HCT116 (cell line): ENCODE measurements at regions not wholly inside any gene's neighbourhood (a gene's known extent, or its start where the extent isn't known, plus 50 kb on each side); places are given as distances from the start of the nearest gene placed in this dataset.

Experiments
- ATAC-seq: fragments of 200-7000 bp; cut with Tn5 transposase; 2 replicates; pipeline ENCODE4 v1.9.1; 2020; ENCODE audit warnings: mild to moderate bottlenecking, moderate library complexity
- BruUV-seq: library from RNA; stranded (reverse); fragments of 400-500 nt; replicated peaks from 2 replicates; lab custom pipeline; 2021; lab: Mats Ljungman, UMichigan
- CTCF ChIA-PET: fragments of 300-600 bp; sonication (Branson Sonifier 250); formaldehyde crosslinking; loops from one replicate; lab custom pipeline; 2021; ENCODE audit warnings: antibody characterized with exemption; lab: Charles Lee
- POLR2A ChIA-PET: fragments of 300-600, 350-600 bp; sonication (Branson Sonifier 250); formaldehyde crosslinking; loops from one replicate; lab custom pipeline; 2021; ENCODE audit warnings: antibody characterized with exemption; lab: Charles Lee
- RAD21 ChIA-PET, 2 experiments: fragments of 300-600 bp; sonication (Branson Sonifier 250); formaldehyde crosslinking; loops; one replicate each; lab custom pipeline; 2023; ENCODE audit warnings: low total read pairs in 2 of 2; ENCODE audit not compliant: uncharacterized antibody in 2 of 2, unreplicated experiment in 2 of 2, low non-redundant PET in 1 of 2; lab: Charles Lee
- DNase-seq: peaks from one replicate; pipeline ENCODE4 v3.0.0-alpha.2; 2010; ENCODE audit warnings: low read depth, low spot score
- H2AFZ ChIP-seq: fragments of 200-600 bp; shearing (Covaris generic), sonication (generic); 2 replicates; pipeline ENCODE4 v1.6.1; 2017; ENCODE audit warnings: low read depth, mixed run types, mixed read lengths, antibody characterized with exemption, low read length; ENCODE audit not compliant: poor library complexity, severe bottlenecking
- H3K27ac ChIP-seq: 2 replicates; pipeline ENCODE4 v1.5.1; 2012; ENCODE audit warnings: low read depth, low read length
- H3K27me3 ChIP-seq: fragments of 200-600 bp; sonication (generic); 2 replicates; pipeline ENCODE4 v1.6.1; 2016; ENCODE audit warnings: mixed run types, low read length, mixed read lengths; ENCODE audit not compliant: insufficient read depth
- H3K36me3 ChIP-seq, 2 experiments: fragments of 200-500 bp in 1 of 2; fragments of 200-600 bp in 1 of 2; sonication (Bioruptor generic) in 1 of 2; sonication (generic) in 1 of 2; 2 replicates each; pipeline versions ENCODE4 v1.5.1 to v1.6.1; 2014 to 2016; ENCODE audit warnings: low read length in 2 of 2, inconsistent platforms in 1 of 2, mixed read lengths in 1 of 2, mixed run types in 1 of 2; ENCODE audit not compliant: insufficient read depth in 2 of 2, control insufficient read depth in 1 of 2
- H3K4me1 ChIP-seq, 2 experiments: fragments of 200-600 bp in 1 of 2; sonication (generic) in 1 of 2; 2 replicates each; pipeline versions ENCODE4 v1.5.1 to v1.6.1; 2012 to 2017; ENCODE audit warnings: low read length in 2 of 2, inconsistent platforms in 1 of 2, mild to moderate bottlenecking in 1 of 2, mixed read lengths in 1 of 2, mixed run types in 1 of 2, moderate library complexity in 1 of 2; ENCODE audit not compliant: insufficient read depth in 2 of 2, control insufficient read depth in 1 of 2
- H3K4me2 ChIP-seq: fragments of 200-600 bp; sonication (generic); 2 replicates; pipeline ENCODE4 v1.6.1; 2017; ENCODE audit warnings: mixed run types, low read length, mixed read lengths
- H3K4me3 ChIP-seq, 2 experiments: fragments of 200-600 bp in 1 of 2; sonication (generic) in 1 of 2; replicated peaks in 1 of 2; 2 replicates each; pipeline ENCODE4 v1.5.1; 2011 to 2016; ENCODE audit warnings: low read length in 2 of 2, control low read depth in 1 of 2, low read depth in 1 of 2, mild to moderate bottlenecking in 1 of 2, mixed read lengths in 1 of 2, mixed run types in 1 of 2
- H3K79me2 ChIP-seq: fragments of 200-600 bp; sonication (generic); 2 replicates; pipeline ENCODE4 v1.6.1; 2017; ENCODE audit warnings: mild to moderate bottlenecking, mixed run types, low read length, moderate library complexity, mixed read lengths; ENCODE audit not compliant: insufficient read depth
- H3K9ac ChIP-seq: fragments of 200-600 bp; sonication (generic); 2 replicates; pipeline ENCODE4 v1.6.1; 2016; ENCODE audit warnings: low read length, mixed read lengths
- H3K9me2 ChIP-seq: fragments of 200-600 bp; sonication (generic), shearing (Covaris generic); 2 replicates; pipeline ENCODE4 v1.6.1; 2017; ENCODE audit warnings: mixed run types, mild to moderate bottlenecking, moderate library complexity; ENCODE audit not compliant: insufficient read depth
- H3K9me3 ChIP-seq, 2 experiments: fragments of 200-500 bp in 1 of 2; fragments of 200-600 bp in 1 of 2; sonication (Bioruptor generic) in 1 of 2; sonication (generic) in 1 of 2; 2 replicates each; pipeline ENCODE4 v1.6.1; 2014 to 2017; ENCODE audit warnings: low read length in 2 of 2, mixed read lengths in 2 of 2, inconsistent platforms in 1 of 2, low read depth in 1 of 2, mild to moderate bottlenecking in 1 of 2, mixed run types in 1 of 2, moderate library complexity in 1 of 2; ENCODE audit not compliant: control insufficient read depth in 1 of 2, insufficient read depth in 1 of 2
- H4K20me1 ChIP-seq: fragments of 200-600 bp; sonication (generic), shearing (Covaris generic); 2 replicates; pipeline ENCODE4 v1.6.1; 2017; ENCODE audit warnings: mixed run types, mild to moderate bottlenecking, moderate library complexity; ENCODE audit not compliant: insufficient read depth
- ATF3 ChIP-seq: IDR thresholded peaks from 2 replicates; pipeline ENCODE4 v1.6.1; 2012
- CBX3 ChIP-seq: IDR thresholded peaks from 2 replicates; pipeline ENCODE4 v1.6.1; 2012; ENCODE audit warnings: low read depth
- CTCF ChIP-seq, 3 experiments: fragments of 200-600 bp in 1 of 3; sonication (generic) in 1 of 3; IDR thresholded peaks in 2 of 3; conservative IDR thresholded peaks in 1 of 3; 2 replicates each; pipeline ENCODE4 v1.5.1; 2012 to 2017; ENCODE audit warnings: low read depth in 2 of 3, low read length in 2 of 3, antibody characterized with exemption in 1 of 3, borderline replicate concordance in 1 of 3, control low read depth in 1 of 3, mild to moderate bottlenecking in 1 of 3, mixed read lengths in 1 of 3, mixed run types in 1 of 3, moderate library complexity in 1 of 3; ENCODE audit not compliant: insufficient read depth in 1 of 3
- EGR1 ChIP-seq: IDR thresholded peaks from 2 replicates; pipeline ENCODE4 v1.6.1; 2012; ENCODE audit warnings: low read depth
- ELF1 ChIP-seq: IDR thresholded peaks from 2 replicates; pipeline ENCODE4 v1.6.1; 2012; ENCODE audit warnings: low read depth, borderline replicate concordance
- EZH2 ChIP-seq: fragments of 200-600 bp; sonication (generic); IDR thresholded peaks from 2 replicates; pipeline ENCODE4 v1.6.1; 2017; ENCODE audit warnings: antibody characterized with exemption, mixed run types
- JUND ChIP-seq: IDR thresholded peaks from 2 replicates; pipeline ENCODE4 v1.6.1; 2012
- MAX ChIP-seq: IDR thresholded peaks from 2 replicates; pipeline ENCODE4 v1.6.1; 2012
- POLR2A ChIP-seq: IDR thresholded peaks from 2 replicates; pipeline ENCODE4 v1.7.0; 2011; ENCODE audit warnings: borderline replicate concordance; ENCODE audit not compliant: insufficient read depth, insufficient read length; ENCODE audit errors: extremely low read depth
- POLR2AphosphoS5 ChIP-seq: IDR thresholded peaks from 2 replicates; pipeline ENCODE4 v1.6.1; 2011; ENCODE audit warnings: mild to moderate bottlenecking, low read depth, low read length, moderate library complexity
- YY1 ChIP-seq: IDR thresholded peaks from 2 replicates; pipeline ENCODE4 v1.6.1; 2011; ENCODE audit warnings: low read length, low read depth, moderate library complexity, mild to moderate bottlenecking; ENCODE audit not compliant: insufficient replicate concordance; ENCODE audit errors: extremely low read depth
- ZBTB33 ChIP-seq: IDR thresholded peaks from 2 replicates; pipeline ENCODE4 v1.6.1; 2011; ENCODE audit warnings: mild to moderate bottlenecking, low read length, moderate library complexity; ENCODE audit not compliant: insufficient replicate concordance; ENCODE audit errors: extremely low read depth
- ZFX ChIP-seq: fragments of 450-650 bp; IDR thresholded peaks from 2 replicates; pipeline ENCODE4 v1.6.1; 2017
- intact Hi-C: fragments of 100-400 bp; cut with micrococcal nuclease; formaldehyde crosslinking; loops from 2 replicates; pipeline ENCODE4 v1.10.0; 2022

- no peak for TF ChIP-seq ZBTB33
- TF ChIP-seq CBX3 = no peak
- TF ChIP-seq POLR2AphosphoS5 = no peak
- TF ChIP-seq EZH2 = no peak
- TF ChIP-seq POLR2A = no peak
Measured at GRCh38 chr3:101155825-101156224, 162.6 kb upstream of the ABI3BP start (continued).

- Histone ChIP-seq H3K36me3 (no peaks in the 10 kb centered on the region), H4K20me1 (no peaks in the 10 kb centered on the region), H3K9me2 (no peaks in the 10 kb centered on the region), H2AFZ (no peak overlapping the region)
- BruUV-seq = no TSS peak
- CTCF ChIA-PET = no interaction called here
- no peak for TF ChIP-seq ZFX
- TF ChIP-seq EGR1 = no peak
- TF ChIP-seq JUND = no peak
- TF ChIP-seq CBX3 = no peak
- TF ChIP-seq YY1 = no peak
- no peak for TF ChIP-seq CTCF (IDR thresholded peaks at IDR 0.05 in 2 of 3, conservative IDR thresholded peaks at IDR 0.05 in 1 of 3; ENCODE audit: borderline replicate concordance in 1 of 3, insufficient read depth in 1 of 3, low read depth in 2 of 3, low read length in 2 of 3)
- no peak for TF ChIP-seq MAX
- no peak for TF ChIP-seq POLR2AphosphoS5
- TF ChIP-seq ZBTB33 = no peak
- no peak for TF ChIP-seq ELF1
- no peak for TF ChIP-seq ATF3
- TF ChIP-seq, all 23 proteins: peak for 0
- intact Hi-C loops = no loop called here
- no peaks in the 10 kb centered on the region for H3K4me1 ChIP-seq
- H3K9me3 ChIP-seq = no peaks in the 10 kb centered on the region
- H3K79me2 ChIP-seq = no peaks in the 10 kb centered on the region
- no peak overlapping the region for H3K4me2 ChIP-seq
- no peak for DNase-seq
- no peak overlapping the region for H3K4me3 ChIP-seq
- ChIA-PET POLR2A (no interaction called here), RAD21 (no interaction called here)
- no peak overlapping the region for H3K9ac ChIP-seq
- no peak for ATAC-seq
- H3K27ac ChIP-seq = no peak overlapping the region
- H3K27me3 ChIP-seq = no peaks in the 10 kb centered on the region
Measured at GRCh38 chr3:101154401-101154800, 161.2 kb upstream of the ABI3BP start.
